ENCODE measurements at regions not wholly inside any gene's neighbourhood (a gene's known extent, or its start where the extent isn't known, plus 50 kb on each side); places are given as distances from the start of the nearest gene placed in this dataset.

- TF ChIP-seq CTCF (IDR thresholded peaks at IDR 0.05; ENCODE audit: poor library complexity) (no peak), EZH2 (IDR thresholded peaks at IDR 0.05; ENCODE audit: borderline replicate concordance) (no peak), EZH2phosphoT487 (IDR thresholded peaks at IDR 0.05; ENCODE audit: low read depth, severe bottlenecking, unreplicated experiment) (no peak)
Measured at GRCh38 chr14:49970474-49971147, 77.7 kb downstream of the ARF6 start.
